ENCODE measurements at regions not wholly inside any gene's neighbourhood (a gene's known extent, or its start where the extent isn't known, plus 50 kb on each side); places are given as distances from the start of the nearest gene placed in this dataset.
"Not testable (repeated sequence)": the region's sequence is repeated elsewhere in the genome, so short reads cannot be mapped to it uniquely, and the experiment has no call there.

- DNase-seq, result peak; percentile 60
Measured at GRCh38 chr5:21482522-21482921, 1370.6 kb downstream of the CDH12 start.

GRCh38 chr5:21481320-21482270 is 1371.5 kb downstream of the CDH12 start:
- not testable (repeated sequence) for DNase-seq

GRCh38 chr5:21480054-21480453 is 1373.1 kb downstream of the CDH12 start:
- not testable (repeated sequence) for DNase-seq

- DNase-seq, result not testable (repeated sequence)
Measured at GRCh38 chr5:21473981-21474380, 1379.2 kb downstream of the CDH12 start.

GRCh38 chr5:21473436-21473835 is 1379.7 kb downstream of the CDH12 start:
- DNase-seq, result not testable (repeated sequence)

GRCh38 chr5:21471691-21472090 is 1381.5 kb downstream of the CDH12 start:
- not testable (repeated sequence) for DNase-seq

- not testable (repeated sequence) for DNase-seq
Measured at GRCh38 chr5:21469523-21470101, 1383.5 kb downstream of the CDH12 start.

- DNase-seq, result not testable (repeated sequence)
Measured at GRCh38 chr5:21467544-21467943, 1385.6 kb downstream of the CDH12 start.

- DNase-seq, result not testable (repeated sequence)
Measured at GRCh38 chr5:21459744-21460073, 1393.4 kb downstream of the CDH12 start.

- DNase-seq, result no peak
Measured at GRCh38 chr5:21452449-21452848, 1400.7 kb downstream of the CDH12 start.

GRCh38 chr5:21432646-21433045 is 1420.5 kb downstream of the CDH12 start:
- no peak for DNase-seq

GRCh38 chr5:21424907-21425306 is 1428.2 kb downstream of the CDH12 start:
- no peak for DNase-seq

- DNase-seq, result no peak
Measured at GRCh38 chr5:21419383-21419782, 1431.4 kb upstream of the CDH18 start.

GRCh38 chr5:21402089-21402488 is 1414.1 kb upstream of the CDH18 start:
- not testable (repeated sequence) for DNase-seq

- DNase-seq, result no peak
Measured at GRCh38 chr5:21398511-21398910, 1410.5 kb upstream of the CDH18 start.

- no peak for DNase-seq
Measured at GRCh38 chr5:21397693-21398092, 1409.7 kb upstream of the CDH18 start.

GRCh38 chr5:21391506-21391905 is 1403.5 kb upstream of the CDH18 start:
- DNase-seq, result no peak

- not testable (repeated sequence) for DNase-seq
Measured at GRCh38 chr5:21360754-21361153, 1372.8 kb upstream of the CDH18 start.

- not testable (repeated sequence) for DNase-seq
Measured at GRCh38 chr5:21341948-21342261, 1353.9 kb upstream of the CDH18 start.

- DNase-seq, result not testable (repeated sequence)
Measured at GRCh38 chr5:21341203-21341947, 1353.4 kb upstream of the CDH18 start.

GRCh38 chr5:21340233-21340632 is 1352.2 kb upstream of the CDH18 start:
- DNase-seq, result not testable (repeated sequence)

- not testable (repeated sequence) for DNase-seq
Measured at GRCh38 chr5:21336478-21336877, 1348.5 kb upstream of the CDH18 start.

GRCh38 chr5:21315376-21315775 is 1327.4 kb upstream of the CDH18 start:
- not testable (repeated sequence) for DNase-seq

- not testable (repeated sequence) for DNase-seq
Measured at GRCh38 chr5:21301205-21301604, 1313.2 kb upstream of the CDH18 start.

Measured in activated CD8-positive, alpha-beta memory T cell treated with anti-CD3 and anti-CD28 coated beads, Interleukin-2, amount 50 U/mL, for 48 hours (primary cell).